Stimulated activated naive CD8-positive, alpha-beta T cell treated with anti-CD3 and anti-CD28 coated beads, Interleukin-15, amount 100 ng/mL, for 72 hours (primary cell): ENCODE measurements at regions not wholly inside any gene's neighbourhood (a gene's known extent, or its start where the extent isn't known, plus 50 kb on each side); places are given as distances from the start of the nearest gene placed in this dataset.
"Not testable (repeated sequence)": the region's sequence is repeated elsewhere in the genome, so short reads cannot be mapped to it uniquely, and the experiment has no call there.

Experiments used
- ATAC-seq: fragments of 150-1000 bp; cut with Tn5 transposase; 2 replicates; pipeline ENCODE4 v1.10.0; 2021; ENCODE audit warnings: mild to moderate bottlenecking, moderate library complexity
- DNase-seq, 2 donors: peaks; one replicate each; pipeline ENCODE4 v3.0.0; 2021 to 2022
- H3K27ac Mint-ChIP-seq, 2 donors: one replicate each; pipeline ENCODE4 v1.8.0; 2022; ENCODE audit warnings: mild to moderate bottlenecking in 2 of 2, mixed read lengths in 2 of 2, moderate library complexity in 2 of 2
- H3K27me3 Mint-ChIP-seq: one replicate; pipeline ENCODE4 v1.8.0; 2022; ENCODE audit warnings: mixed read lengths
- H3K4me1 Mint-ChIP-seq: one replicate; pipeline ENCODE4 v1.8.0; 2022; ENCODE audit warnings: mild to moderate bottlenecking, mixed read lengths
- H3K4me3 Mint-ChIP-seq, 2 donors: one replicate each; pipeline ENCODE4 v1.8.0; 2022; ENCODE audit warnings: mild to moderate bottlenecking in 2 of 2, mixed read lengths in 2 of 2, moderate library complexity in 1 of 2
- H3K9me3 Mint-ChIP-seq, 2 donors: one replicate each; pipeline ENCODE4 v1.8.0; 2022; ENCODE audit warnings: mixed read lengths in 2 of 2

DNA sequence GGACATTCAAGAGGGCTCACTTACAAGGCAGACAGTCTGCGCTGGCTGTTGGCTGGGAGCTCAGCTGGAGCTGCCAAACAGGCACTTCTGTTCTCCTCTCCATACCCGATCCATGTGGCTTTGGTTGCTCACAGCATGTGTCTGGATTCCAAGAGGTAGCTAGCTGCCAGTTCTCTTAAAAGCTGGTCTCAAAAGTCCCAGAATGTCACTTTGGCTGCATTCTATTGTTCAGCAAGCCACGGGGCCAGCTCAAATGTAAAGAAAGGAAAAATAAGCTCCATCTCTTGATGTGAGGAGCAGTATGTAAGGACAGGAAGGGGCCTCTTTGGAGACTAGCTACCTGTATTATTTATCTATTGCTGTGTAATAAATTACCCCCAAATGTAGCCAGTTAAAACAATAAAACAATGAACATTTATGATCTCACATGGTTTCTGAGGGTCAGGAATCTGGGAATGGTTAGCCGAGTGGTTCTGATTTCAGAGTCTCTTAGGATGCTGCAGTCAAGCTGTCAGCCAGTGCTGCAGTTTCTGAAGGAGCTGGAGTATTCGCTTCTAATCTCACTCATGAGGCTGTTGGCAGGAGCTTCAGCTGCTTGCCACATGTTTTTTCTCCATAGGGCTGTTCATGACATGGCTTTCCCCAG, 112.7 kb upstream of the CLINT1 start:
- no peaks in the 10 kb centered on the region for H3K27me3 Mint-ChIP-seq
- ATAC-seq, result no peak
- H3K9me3 Mint-ChIP-seq, result no peaks in the 10 kb centered on the region
- no peak for DNase-seq
- no peak overlapping the region for H3K4me3 Mint-ChIP-seq
- H3K4me1 Mint-ChIP-seq, result no peaks in the 10 kb centered on the region
- no peak overlapping the region for H3K27ac Mint-ChIP-seq

DNA sequence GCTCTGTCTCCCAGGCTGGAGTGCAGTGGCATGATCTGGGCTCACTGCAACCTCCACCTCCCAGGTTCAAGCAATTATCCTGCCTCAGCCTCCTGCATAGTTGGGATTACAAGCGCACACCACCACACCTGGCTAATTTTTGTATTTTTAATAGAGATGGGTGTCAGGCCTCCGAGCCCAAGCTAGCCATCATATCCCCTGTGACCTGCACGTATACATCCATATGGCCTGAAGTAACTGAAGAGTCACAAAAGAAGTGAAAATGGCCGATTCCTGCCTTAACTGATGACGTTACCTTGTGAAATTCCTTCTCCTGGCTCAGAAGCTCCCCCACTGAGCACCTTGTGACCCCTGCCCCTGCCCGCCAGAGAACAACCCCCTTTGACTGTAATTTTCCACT, 109.6 kb upstream of the CLINT1 start:
- not testable (repeated sequence) for H3K9me3 Mint-ChIP-seq, H3K4me1 Mint-ChIP-seq, DNase-seq, H3K27me3 Mint-ChIP-seq, H3K4me3 Mint-ChIP-seq, H3K27ac Mint-ChIP-seq, ATAC-seq

DNA sequence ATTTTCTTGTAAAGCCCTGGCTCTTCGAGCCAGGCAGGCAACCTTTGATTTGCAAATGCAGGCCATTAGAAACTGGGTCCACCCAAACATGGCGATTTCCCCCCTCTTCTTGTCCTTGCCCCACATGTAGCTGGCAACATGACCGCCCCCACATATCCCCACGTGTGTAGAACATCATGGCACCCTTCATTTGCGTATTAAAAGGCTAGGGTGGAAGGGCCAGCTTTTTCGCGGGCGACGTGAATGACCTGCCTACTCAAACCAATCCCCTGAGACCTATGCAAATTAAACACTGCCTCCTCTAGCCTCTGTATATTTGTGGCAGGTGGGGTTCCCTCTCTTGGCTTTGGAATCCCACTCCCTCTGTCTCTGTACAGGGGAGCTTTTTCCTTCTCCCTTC, 107.0 kb upstream of the CLINT1 start:
- Mint-ChIP-seq H3K4me3 (no peak overlapping the region), H3K27ac (no peak overlapping the region), H3K4me1 (no peaks in the 10 kb centered on the region), H3K9me3 (no peaks in the 10 kb centered on the region), H3K27me3 (no peaks in the 10 kb centered on the region)
- DNase-seq, result no peak
- no peak for ATAC-seq

DNA sequence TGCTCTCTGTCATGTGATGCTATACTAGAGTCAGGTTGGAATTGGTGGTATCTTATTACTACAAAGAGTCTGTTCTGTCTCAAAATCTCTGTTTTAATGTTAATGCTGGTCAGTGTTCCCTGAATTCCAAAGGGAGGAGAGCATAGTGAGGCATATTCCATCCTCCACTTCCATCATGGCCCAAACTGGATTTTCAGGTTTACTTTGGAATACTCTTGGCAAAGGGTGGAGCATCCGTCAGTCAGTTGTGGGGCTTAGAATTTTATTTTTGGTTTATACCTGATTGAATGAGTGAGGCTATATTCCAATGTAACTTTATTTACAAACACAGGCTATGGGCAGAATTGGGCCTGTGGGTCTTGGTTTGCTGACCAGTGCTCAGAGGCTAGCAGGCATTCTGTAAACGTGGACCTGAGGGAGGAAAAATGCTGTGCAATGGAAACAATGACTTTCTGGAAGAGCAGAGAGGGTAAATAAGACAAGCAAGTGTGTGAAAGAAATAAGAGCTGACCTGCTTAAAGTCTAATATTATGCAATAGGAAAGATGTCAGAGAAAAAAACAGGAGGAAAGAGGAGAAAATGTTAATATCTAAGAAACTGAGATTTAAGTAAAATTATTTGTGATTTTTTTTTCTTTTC, 106.2 kb upstream of the CLINT1 start:
- Mint-ChIP-seq H3K9me3 (no peaks in the 10 kb centered on the region), H3K4me3 (no peak overlapping the region), H3K27me3 (no peaks in the 10 kb centered on the region), H3K4me1 (no peaks in the 10 kb centered on the region), H3K27ac (no peak overlapping the region)
- DNase-seq (no peak), ATAC-seq (no peak)

DNA sequence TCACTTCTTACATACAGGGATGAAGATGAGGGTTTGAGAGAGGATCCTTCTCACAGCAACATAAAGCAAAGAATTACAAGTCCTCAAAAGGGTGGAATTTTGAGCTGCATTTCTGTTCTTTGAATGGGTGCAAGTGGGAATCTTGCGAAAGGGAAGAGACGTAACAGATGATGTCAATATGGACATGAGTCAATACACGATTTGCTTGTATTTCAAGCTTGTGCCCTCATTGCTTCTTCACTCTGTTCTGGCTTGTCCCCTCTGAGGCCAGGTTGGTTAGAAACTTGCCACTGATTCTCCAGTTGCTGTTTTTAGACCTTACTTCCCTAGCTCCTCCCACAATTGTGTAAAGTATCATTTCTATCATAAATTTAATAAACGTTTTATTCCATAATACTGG, 104.8 kb upstream of the CLINT1 start:
- no peaks in the 10 kb centered on the region for H3K4me1 Mint-ChIP-seq
- no peak overlapping the region for H3K4me3 Mint-ChIP-seq
- no peaks in the 10 kb centered on the region for H3K9me3 Mint-ChIP-seq
- DNase-seq (no peak), ATAC-seq (no peak)
- no peak overlapping the region for H3K27ac Mint-ChIP-seq
- H3K27me3 Mint-ChIP-seq, result no peaks in the 10 kb centered on the region

DNA sequence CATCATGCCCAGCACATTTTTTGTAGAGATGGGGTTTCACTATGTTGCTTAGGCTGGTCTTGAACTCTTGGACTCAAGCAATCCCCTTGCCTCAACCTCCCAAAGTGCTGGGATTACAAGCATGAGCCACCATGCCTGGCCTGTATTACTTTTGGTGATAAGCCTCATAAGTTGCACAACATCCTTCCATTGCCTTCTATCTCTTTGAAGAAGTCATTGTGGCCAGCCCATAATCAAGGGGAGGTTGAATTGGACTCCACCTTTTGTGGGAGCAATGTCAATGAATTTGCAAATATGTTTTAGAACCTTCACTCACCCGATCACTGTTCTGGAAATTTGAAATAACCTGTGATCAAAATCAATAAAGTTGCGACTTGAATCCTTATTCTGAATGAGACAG, 104.3 kb upstream of the CLINT1 start:
- H3K27ac Mint-ChIP-seq, result no peak overlapping the region
- no peak for DNase-seq
- no peaks in the 10 kb centered on the region for H3K4me1 Mint-ChIP-seq
- no peak overlapping the region for H3K4me3 Mint-ChIP-seq
- H3K27me3 Mint-ChIP-seq, result no peaks in the 10 kb centered on the region
- ATAC-seq, result no peak
- H3K9me3 Mint-ChIP-seq, result no peaks in the 10 kb centered on the region

DNA sequence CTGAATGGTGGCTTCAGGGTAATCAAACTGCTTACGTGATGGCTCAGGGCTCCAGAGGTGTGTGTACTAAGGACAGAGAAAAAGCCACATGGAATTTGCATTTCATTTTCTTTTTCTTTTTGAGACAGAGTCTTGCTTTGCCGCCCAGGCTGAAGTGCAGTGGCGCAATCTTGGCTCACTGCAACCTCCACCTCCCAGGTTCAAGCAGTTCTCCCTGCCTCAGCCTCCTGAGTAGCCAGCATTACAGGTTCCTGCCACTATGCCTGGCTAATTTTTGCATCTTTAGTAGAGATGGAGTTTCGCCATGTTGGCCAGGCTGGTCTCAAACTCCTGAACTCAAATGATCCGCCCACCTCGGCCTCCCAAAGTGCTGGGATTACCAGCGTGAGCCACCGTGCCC, 103.7 kb upstream of the CLINT1 start:
- DNase-seq, H3K27ac Mint-ChIP-seq, H3K4me1 Mint-ChIP-seq, ATAC-seq, H3K27me3 Mint-ChIP-seq, H3K4me3 Mint-ChIP-seq, H3K9me3 Mint-ChIP-seq: not testable (repeated sequence)

DNA sequence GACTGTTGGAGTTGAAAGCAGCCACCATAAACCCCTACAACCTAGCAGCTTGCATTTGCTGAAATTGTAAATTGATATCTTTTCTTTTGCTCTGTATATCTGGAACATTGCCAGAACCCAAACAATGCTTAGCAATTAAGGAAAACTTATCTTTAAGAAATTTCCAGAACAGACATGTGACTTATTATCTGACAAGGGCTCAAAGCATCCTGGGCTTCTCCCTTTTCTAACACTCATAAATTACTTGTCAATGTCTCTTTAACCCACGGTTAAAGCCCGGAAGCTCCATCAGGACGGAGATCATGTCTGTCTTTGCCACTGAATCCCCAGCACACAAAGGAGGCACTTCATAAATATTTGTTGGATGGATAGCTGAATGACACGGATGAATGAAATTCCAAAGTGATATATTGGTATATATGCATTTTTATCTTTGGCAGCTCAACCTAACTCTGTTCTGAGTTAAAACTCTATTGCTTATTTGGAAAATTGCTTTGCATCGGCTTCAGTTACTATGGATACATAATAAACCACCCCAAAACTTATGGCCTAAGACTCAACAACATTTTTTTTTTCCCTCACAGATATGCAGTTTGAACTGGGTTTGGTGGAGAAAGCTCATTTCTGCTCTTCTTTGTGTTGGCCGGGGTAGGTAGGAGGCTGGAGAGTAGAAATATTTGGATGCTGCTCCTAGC, 103.1 kb upstream of the CLINT1 start:
- Mint-ChIP-seq H3K27me3 (no peaks in the 10 kb centered on the region), H3K27ac (no peak overlapping the region), H3K4me1 (no peaks in the 10 kb centered on the region), H3K4me3 (no peak overlapping the region), H3K9me3 (peaks cover 0 to under 1% of the 10 kb centered on the region in 2 donors)
- no peak for ATAC-seq
- no peak for DNase-seq

DNA sequence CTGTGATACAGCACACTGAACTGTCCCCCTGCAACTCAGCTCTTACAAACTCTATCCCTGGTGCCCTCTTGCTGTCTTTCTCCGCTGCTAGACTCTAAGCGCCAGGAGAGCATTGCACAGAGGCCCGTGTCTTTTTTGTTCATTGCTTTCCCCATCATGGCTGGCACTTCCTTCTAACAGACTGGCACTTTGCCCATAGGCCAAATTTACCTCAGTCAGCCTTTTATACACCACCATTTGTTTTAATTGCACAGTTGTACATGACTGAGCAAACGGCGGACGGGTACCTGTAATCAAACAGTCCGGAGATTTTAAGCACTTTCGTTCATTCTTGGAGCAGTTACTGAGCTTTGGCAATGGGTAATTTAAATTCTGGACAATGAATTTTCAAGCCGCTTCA, 102.2 kb upstream of the CLINT1 start:
- no peak for ATAC-seq
- Mint-ChIP-seq H3K9me3 (peaks cover 0 to 6% of the 10 kb centered on the region in 2 donors), H3K4me1 (peaks cover 6% of the 10 kb centered on the region), H3K27me3 (no peaks in the 10 kb centered on the region), H3K4me3 (no peak overlapping the region), H3K27ac (peak overlapping the region in 1 of 2 donors; percentile 45)
- no peak for DNase-seq

DNA sequence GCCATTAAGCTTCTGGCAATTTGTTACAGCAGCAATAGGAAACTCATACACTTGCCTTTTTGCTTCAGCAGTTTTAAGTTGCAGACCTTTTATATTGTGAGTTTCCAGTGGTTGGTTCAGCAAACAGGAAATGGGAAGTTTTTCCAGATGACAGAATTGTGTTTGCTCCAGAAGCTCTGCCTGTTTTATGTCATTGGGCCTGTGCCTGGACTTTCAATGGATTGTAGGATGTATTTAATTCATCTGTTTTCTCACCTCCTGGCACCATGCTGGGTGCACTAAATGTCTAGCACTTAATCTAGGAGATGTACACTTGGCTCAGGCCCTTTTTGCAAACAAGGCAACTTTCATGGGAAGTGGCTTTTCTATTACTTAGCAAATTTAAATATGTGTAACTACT, 100.4 kb upstream of the CLINT1 start:
- Mint-ChIP-seq H3K27ac (no peak overlapping the region), H3K4me1 (peaks cover 6% of the 10 kb centered on the region), H3K27me3 (no peaks in the 10 kb centered on the region), H3K4me3 (no peak overlapping the region), H3K9me3 (peaks cover 0 to 6% of the 10 kb centered on the region in 2 donors)
- DNase-seq (no peak), ATAC-seq (no peak)

DNA sequence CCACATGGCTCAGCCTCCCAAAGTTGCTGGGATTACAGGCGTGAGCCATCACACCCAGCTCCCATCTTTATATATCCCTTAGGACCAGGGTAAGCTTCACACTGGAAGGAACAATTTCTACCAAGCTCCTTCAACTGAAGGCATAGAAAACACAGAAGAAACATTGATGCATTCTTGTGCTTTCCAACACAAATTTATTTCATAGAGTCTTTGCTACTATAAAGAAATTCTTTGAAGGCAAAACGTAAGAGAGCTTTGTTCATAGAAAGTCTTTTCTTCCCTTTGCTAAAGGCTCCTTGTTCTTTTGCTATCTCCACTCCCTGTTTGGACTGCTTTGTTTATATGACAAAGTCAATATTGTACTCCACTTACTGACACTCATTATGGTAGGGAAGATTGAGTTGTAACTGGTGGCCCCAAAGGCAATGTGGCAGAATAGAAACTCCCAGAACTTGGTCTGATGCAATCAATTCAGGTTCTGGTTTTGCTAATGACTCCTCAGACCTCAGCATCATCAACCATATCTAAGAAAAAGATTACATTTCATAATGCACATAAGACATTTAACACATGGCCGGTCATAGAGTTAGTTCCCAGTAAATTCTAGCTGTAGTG, 97.4 kb upstream of the CLINT1 start:
- H3K4me3 Mint-ChIP-seq, result no peak overlapping the region
- no peaks in the 10 kb centered on the region for H3K27me3 Mint-ChIP-seq
- peaks cover 6% of the 10 kb centered on the region for H3K4me1 Mint-ChIP-seq
- H3K27ac Mint-ChIP-seq, result peak overlapping the region; percentile 49 to 83
- peaks cover 0 to 6% of the 10 kb centered on the region in 2 donors for H3K9me3 Mint-ChIP-seq
- DNase-seq, result peak in 1 of 2 donors; percentile 26
- ATAC-seq, result peak; percentile 89

DNA sequence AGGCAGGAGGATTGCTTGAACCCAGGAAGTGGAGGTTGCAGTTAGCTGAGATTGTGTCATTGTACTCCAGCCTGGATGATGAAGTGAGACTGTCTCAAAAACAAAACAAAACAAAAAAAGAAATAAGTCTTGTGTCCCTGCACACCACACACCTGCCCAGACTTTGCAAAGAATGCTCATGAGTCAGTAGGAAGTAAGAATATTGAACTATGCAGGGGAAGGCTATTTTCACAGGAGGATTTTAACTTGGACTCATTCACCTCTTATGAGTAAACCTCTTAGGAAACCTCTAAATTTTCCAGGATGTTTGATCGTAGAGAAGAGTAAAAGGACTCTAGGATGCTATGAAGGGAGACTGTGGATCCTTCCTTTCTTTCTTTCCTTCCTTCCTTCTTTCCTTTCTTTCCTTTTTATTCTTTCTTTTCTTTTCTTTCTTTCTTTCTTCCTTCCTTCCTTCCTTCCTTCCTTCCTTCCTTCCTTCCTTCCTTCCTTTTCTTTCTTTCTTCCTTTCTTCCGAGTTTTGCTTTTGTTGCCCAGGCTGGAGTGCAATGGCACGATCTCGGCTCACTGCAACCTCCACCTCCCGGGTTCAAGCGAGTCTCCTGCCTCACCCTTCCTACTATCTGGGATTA, 96.7 kb upstream of the CLINT1 start:
- Mint-ChIP-seq H3K9me3 (peaks cover 0 to 6% of the 10 kb centered on the region in 2 donors), H3K4me3 (no peak overlapping the region), H3K27me3 (no peaks in the 10 kb centered on the region), H3K27ac (peak overlapping the region in 1 of 2 donors; percentile 36), H3K4me1 (peaks cover 6% of the 10 kb centered on the region)
- DNase-seq (no peak), ATAC-seq (no peak)

DNA sequence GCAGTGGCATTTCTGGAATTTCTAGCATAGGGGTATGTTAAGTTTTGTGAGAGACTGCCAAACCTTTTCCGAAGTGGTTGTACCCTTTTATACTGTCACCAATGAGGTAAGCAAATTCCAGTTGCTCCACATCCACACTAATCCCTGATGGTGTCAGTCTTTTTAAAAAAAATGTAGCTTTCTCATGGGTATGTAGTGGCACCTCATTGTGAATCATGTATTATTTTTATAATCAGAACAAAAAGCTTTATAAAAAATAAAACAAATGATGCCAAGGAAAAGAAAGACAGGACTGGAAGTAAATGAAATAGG, 93.4 kb upstream of the CLINT1 start:
- Mint-ChIP-seq H3K27me3 (peaks cover 8% of the 10 kb centered on the region), H3K4me3 (no peak overlapping the region), H3K9me3 (peaks cover 0 to 6% of the 10 kb centered on the region in 2 donors), H3K4me1 (peaks cover 12% of the 10 kb centered on the region), H3K27ac (no peak overlapping the region)
- ATAC-seq (no peak), DNase-seq (no peak)

DNA sequence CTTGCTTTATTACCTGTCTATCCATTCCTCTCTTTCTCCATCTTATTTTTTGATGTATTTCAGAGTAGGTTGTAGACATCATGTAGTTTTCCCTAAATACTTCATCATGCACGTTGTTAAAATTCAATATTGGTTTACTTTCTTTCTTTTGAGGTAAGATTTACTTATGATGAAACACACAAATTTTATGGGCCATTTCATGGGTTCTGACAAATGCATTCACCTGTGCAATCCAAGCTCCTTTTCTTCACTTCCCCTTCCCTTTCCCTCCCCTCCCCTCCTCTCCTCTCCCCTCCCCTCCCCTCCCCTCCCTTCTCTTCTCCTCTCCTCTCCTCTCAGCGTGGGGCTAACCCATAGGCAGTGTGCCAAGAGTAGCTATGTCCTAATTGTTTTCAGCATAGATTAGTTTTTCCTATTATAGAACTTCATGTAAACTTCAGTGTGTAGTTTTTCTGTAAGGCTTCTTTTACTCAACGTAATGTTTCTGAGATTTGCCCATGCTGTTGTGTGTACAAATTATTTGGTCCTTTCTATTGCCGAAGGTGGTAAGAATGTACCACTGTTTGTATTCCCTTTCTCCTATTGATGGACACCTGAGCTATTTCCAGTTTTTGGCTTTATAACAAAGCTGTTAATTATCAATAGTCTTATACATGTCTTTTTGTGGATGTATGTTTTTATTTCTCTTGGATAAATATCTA, 92.9 kb upstream of the CLINT1 start:
- H3K4me3 Mint-ChIP-seq, result no peak overlapping the region
- H3K9me3 Mint-ChIP-seq, result peaks cover 0 to 3% of the 10 kb centered on the region in 2 donors
- H3K4me1 Mint-ChIP-seq, result peaks cover 10% of the 10 kb centered on the region
- H3K27ac Mint-ChIP-seq, result peak overlapping the region in 1 of 2 donors; percentile 7
- H3K27me3 Mint-ChIP-seq, result peaks cover 8% of the 10 kb centered on the region
- DNase-seq (no peak), ATAC-seq (no peak)

DNA sequence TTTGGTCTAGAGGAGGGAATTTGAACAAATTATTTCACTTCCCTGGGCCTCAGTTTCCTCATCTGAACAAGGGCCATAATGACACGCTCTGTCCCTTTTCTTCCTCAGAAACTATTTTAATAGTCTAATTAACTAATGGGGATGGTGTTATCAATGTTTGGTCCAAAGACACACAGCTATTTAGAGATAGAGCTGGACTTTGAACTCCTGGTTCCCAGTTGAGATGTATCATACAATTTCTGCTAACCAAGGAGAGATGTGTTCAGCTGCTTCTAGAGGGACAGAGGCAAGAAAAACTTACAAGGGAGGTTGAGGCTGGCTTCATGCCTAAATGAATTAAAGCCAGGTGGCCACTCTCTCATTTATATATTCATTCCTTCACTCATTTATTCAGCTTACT, 90.6 kb upstream of the CLINT1 start:
- H3K4me1 Mint-ChIP-seq, result peaks cover 6% of the 10 kb centered on the region
- DNase-seq, result no peak
- peaks cover 8% of the 10 kb centered on the region for H3K27me3 Mint-ChIP-seq
- H3K9me3 Mint-ChIP-seq, result no peaks in the 10 kb centered on the region
- no peak for ATAC-seq
- no peak overlapping the region for H3K4me3 Mint-ChIP-seq
- no peak overlapping the region for H3K27ac Mint-ChIP-seq
